Parathyroid adenoma (tissue), 2 donors: ENCODE measurements at regions not wholly inside any gene's neighbourhood (a gene's known extent, or its start where the extent isn't known, plus 50 kb on each side); places are given as distances from the start of the nearest gene placed in this dataset.

Experiments used
- H2AFZ ChIP-seq: fragments of 300-600 bp; sonication (generic); one replicate; pipeline ENCODE4 v1.7.0; 2017; ENCODE audit warnings: antibody characterized with exemption, mild to moderate bottlenecking
- H3K27ac ChIP-seq: fragments of 300-600 bp; sonication (generic); one replicate; pipeline ENCODE4 v1.7.0; 2017
- H3K27me3 ChIP-seq: fragments of 300-600 bp; sonication (generic); one replicate; pipeline ENCODE4 v1.7.0; 2017; ENCODE audit warnings: low read length; ENCODE audit not compliant: control insufficient read depth, insufficient read depth
- H3K36me3 ChIP-seq: fragments of 300-600 bp; sonication (generic); one replicate; pipeline ENCODE4 v1.7.0; 2017; ENCODE audit warnings: low read length; ENCODE audit not compliant: control insufficient read depth, insufficient read depth
- H3K4me1 ChIP-seq: fragments of 300-600 bp; sonication (generic); one replicate; pipeline ENCODE4 v1.7.0; 2017; ENCODE audit warnings: control low read depth
- H3K4me2 ChIP-seq: fragments of 300-600 bp; sonication (generic); one replicate; pipeline ENCODE4 v1.7.0; 2017; ENCODE audit warnings: low read length
- H3K4me3 ChIP-seq: fragments of 300-600 bp; sonication (generic); one replicate; pipeline ENCODE4 v1.7.0; 2017; ENCODE audit warnings: low read depth, low read length
- H3K79me2 ChIP-seq: fragments of 300-600 bp; sonication (generic); one replicate; pipeline ENCODE4 v1.7.0; 2017; ENCODE audit warnings: control low read depth
- H3K9ac ChIP-seq: fragments of 300-600 bp; sonication (generic); one replicate; pipeline ENCODE4 v1.7.0; 2017; ENCODE audit warnings: mild to moderate bottlenecking
- H3K9me3 ChIP-seq: fragments of 300-600 bp; sonication (generic); one replicate; pipeline ENCODE4 v1.7.0; 2017; ENCODE audit warnings: low read length; ENCODE audit not compliant: control insufficient read depth
- TF ChIP-seq, protein P1 (sequence below): fragments of 300-600 bp; sonication (generic); IDR thresholded peaks from one replicate; pipeline ENCODE4 v1.7.0; 2017; ENCODE audit warnings: antibody characterized with exemption, mild to moderate bottlenecking
- donor health status: primary hyperparathyroidism.

DNA sequence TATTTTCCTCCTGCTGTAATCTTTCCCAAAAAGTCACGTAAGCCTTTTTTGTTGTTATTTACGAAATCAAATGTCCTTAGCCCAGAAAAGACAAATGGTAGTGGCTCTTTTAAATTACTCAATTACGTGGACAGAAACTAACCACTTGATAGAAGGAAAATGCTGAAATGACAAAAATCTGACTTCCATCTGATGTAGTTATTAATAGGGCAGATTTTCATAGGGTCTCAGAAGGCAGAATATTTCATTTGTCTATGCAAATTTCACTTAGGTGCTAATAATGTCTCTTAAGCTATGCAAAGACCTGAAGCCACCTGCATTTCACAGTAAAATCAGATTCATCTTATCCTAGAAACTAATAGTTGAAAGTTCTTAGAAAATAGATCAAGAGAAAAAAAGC, 295.7 kb downstream of the TMA16 start:
- H3K4me3 ChIP-seq: no peak overlapping the region

DNA sequence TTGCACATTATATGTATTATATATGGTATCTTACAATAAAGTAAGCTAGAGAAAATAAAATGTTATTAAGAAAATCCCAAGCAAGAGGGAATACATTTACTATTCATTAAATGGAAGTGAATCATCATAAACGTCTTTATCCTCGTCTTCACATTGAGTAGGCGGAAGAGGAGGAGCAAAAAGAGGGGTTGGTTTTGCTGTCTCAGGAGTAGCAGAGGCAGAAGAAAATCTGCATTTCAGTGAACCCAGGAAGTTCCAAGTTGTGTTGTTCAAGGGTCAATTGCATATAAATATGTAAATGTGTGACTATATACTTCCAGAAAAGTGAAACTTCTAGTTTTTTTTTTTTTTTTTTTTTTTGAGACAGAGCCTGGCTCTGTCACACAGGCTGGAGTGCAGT, 301.4 kb downstream of the TMA16 start:
- Histone ChIP-seq H3K9ac (no peak overlapping the region), H2AFZ (no peak overlapping the region), H3K4me2 (no peak overlapping the region), H3K9me3 (no peaks in the 10 kb centered on the region), H3K79me2 (no peaks in the 10 kb centered on the region), H3K36me3 (no peaks in the 10 kb centered on the region), H3K27me3 (no peaks in the 10 kb centered on the region), H3K4me1 (no peaks in the 10 kb centered on the region), H3K27ac (no peak overlapping the region), H3K4me3 (no peak overlapping the region)
- TF ChIP-seq, protein P1, sequence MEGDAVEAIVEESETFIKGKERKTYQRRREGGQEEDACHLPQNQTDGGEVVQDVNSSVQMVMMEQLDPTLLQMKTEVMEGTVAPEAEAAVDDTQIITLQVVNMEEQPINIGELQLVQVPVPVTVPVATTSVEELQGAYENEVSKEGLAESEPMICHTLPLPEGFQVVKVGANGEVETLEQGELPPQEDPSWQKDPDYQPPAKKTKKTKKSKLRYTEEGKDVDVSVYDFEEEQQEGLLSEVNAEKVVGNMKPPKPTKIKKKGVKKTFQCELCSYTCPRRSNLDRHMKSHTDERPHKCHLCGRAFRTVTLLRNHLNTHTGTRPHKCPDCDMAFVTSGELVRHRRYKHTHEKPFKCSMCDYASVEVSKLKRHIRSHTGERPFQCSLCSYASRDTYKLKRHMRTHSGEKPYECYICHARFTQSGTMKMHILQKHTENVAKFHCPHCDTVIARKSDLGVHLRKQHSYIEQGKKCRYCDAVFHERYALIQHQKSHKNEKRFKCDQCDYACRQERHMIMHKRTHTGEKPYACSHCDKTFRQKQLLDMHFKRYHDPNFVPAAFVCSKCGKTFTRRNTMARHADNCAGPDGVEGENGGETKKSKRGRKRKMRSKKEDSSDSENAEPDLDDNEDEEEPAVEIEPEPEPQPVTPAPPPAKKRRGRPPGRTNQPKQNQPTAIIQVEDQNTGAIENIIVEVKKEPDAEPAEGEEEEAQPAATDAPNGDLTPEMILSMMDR: no peak

More for the DNA sequence above, 295.7 kb downstream of the TMA16 start:
- no peaks in the 10 kb centered on the region for H3K9me3 ChIP-seq
- H3K27me3 ChIP-seq: no peaks in the 10 kb centered on the region
- TF ChIP-seq, protein P1: no peak
- H3K4me1 ChIP-seq: no peaks in the 10 kb centered on the region
- no peak overlapping the region for H2AFZ ChIP-seq
- H3K4me2 ChIP-seq: no peak overlapping the region
- H3K79me2 ChIP-seq: no peaks in the 10 kb centered on the region
- no peak overlapping the region for H3K9ac ChIP-seq
- no peak overlapping the region for H3K27ac ChIP-seq
- no peaks in the 10 kb centered on the region for H3K36me3 ChIP-seq

DNA sequence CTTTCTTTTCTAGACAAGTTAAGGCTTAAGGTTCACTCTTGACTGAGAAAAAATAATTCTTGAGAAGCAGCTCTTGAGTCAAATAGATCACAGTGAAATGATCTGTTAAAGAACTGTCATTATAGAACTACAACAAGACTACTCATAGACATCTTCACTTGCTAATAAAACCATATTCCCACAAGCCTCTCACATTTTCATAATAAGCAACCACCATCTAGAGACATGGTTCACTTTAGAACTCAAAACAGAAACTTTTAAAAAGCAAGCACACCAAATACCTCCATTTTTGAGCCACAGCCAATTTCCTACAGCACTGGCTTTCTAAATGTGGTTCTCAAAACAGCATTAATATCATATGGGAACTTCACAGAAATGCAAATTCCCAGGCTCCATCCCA, 309.5 kb downstream of the TMA16 start:
- no peak overlapping the region for H3K27ac ChIP-seq
- no peak overlapping the region for H3K4me2 ChIP-seq
- H3K27me3 ChIP-seq: no peaks in the 10 kb centered on the region
- H2AFZ ChIP-seq: no peak overlapping the region
- no peaks in the 10 kb centered on the region for H3K79me2 ChIP-seq
- no peak overlapping the region for H3K4me3 ChIP-seq
- TF ChIP-seq, protein P1: no peak
- H3K36me3 ChIP-seq: no peaks in the 10 kb centered on the region
- no peaks in the 10 kb centered on the region for H3K9me3 ChIP-seq
- no peaks in the 10 kb centered on the region for H3K4me1 ChIP-seq
- H3K9ac ChIP-seq: no peak overlapping the region

DNA sequence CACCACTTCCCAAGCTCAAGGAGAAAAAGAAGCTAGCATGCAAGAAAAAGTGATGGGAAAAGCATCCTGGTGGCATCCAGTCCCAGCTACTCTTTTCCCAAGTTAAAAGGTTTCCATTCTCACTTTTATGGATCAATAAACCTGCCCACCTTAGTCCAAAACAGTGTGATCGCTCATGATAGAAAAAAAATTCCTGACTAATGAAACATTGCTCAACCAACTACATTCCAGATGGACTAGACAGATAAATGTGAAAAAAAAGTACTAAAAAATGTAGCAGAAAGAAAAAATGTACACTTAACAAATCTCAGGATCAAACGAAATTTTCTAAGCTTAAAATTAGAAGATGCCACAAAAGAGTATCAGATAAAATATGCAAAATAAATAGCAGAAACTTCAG, 312.2 kb downstream of the TMA16 start:
- H3K36me3 ChIP-seq: no peaks in the 10 kb centered on the region
- no peaks in the 10 kb centered on the region for H3K79me2 ChIP-seq
- TF ChIP-seq, protein P1: no peak
- H3K4me3 ChIP-seq: no peak overlapping the region
- H2AFZ ChIP-seq: no peak overlapping the region
- no peak overlapping the region for H3K4me2 ChIP-seq
- no peak overlapping the region for H3K27ac ChIP-seq
- no peak overlapping the region for H3K9ac ChIP-seq
- no peaks in the 10 kb centered on the region for H3K9me3 ChIP-seq
- H3K27me3 ChIP-seq: no peaks in the 10 kb centered on the region
- H3K4me1 ChIP-seq: no peaks in the 10 kb centered on the region

DNA sequence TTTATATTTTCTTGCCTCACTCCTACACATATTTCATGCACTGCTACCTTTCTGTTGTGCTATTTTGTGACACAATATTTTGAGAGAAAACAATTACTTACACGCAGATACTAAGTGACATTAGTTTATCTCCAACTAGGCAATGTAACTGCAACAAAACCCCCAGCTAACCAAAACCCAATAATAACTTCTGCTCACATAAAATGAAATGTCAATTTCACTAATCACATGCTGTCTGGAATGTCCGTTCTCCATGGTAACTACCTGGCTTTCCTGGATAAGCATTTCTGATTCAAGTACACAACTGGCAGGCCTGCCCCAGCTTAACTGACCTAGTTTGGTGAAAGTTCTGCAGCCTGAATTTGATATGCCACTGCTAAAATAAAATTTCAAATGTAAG, 313.5 kb downstream of the TMA16 start:
- no peak overlapping the region for H3K4me2 ChIP-seq
- no peak overlapping the region for H2AFZ ChIP-seq
- H3K27ac ChIP-seq: no peak overlapping the region
- H3K9ac ChIP-seq: no peak overlapping the region
- H3K36me3 ChIP-seq: no peaks in the 10 kb centered on the region
- no peak overlapping the region for H3K4me3 ChIP-seq
- no peaks in the 10 kb centered on the region for H3K9me3 ChIP-seq
- H3K4me1 ChIP-seq: no peaks in the 10 kb centered on the region
- TF ChIP-seq, protein P1: no peak
- no peaks in the 10 kb centered on the region for H3K79me2 ChIP-seq
- H3K27me3 ChIP-seq: no peaks in the 10 kb centered on the region
